ENCODE measurements at regions not wholly inside any gene's neighbourhood (a gene's known extent, or its start where the extent isn't known, plus 50 kb on each side); places are given as distances from the start of the nearest gene placed in this dataset.

DNA sequence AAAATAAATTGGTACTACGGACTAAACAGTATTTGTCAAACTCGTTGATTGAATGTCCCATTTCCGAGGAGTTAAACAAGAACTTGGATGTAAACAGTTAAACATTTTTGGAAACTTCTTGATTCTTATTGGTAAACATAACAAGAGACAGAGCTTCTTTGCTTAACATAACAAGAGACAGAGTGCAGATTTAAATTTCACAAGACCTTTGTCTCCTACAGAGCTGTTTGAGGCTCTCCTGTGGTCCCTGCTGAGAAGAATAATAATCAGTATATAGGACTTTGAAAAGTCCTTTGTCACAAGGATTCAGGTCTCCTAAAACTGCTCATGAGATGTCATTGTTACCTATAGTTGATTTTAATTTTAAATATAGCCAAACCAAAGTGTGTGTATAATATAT is 170.6 kb upstream of the C21orf91 start:
- no peak for TF ChIP-seq PHF8 (CRISPR knock-in tag; IDR thresholded peaks at IDR 0.05)
- TF ChIP-seq ZNF777 (CRISPR knock-in tag; IDR thresholded peaks at IDR 0.05): no peak
- TF ChIP-seq CHD2 (IDR thresholded peaks at IDR 0.05; ENCODE audit: low read depth, low read length): no peak
- TF ChIP-seq SMC3 (IDR thresholded peaks at IDR 0.05; ENCODE audit: low read length): no peak
- TF ChIP-seq, protein P1, sequence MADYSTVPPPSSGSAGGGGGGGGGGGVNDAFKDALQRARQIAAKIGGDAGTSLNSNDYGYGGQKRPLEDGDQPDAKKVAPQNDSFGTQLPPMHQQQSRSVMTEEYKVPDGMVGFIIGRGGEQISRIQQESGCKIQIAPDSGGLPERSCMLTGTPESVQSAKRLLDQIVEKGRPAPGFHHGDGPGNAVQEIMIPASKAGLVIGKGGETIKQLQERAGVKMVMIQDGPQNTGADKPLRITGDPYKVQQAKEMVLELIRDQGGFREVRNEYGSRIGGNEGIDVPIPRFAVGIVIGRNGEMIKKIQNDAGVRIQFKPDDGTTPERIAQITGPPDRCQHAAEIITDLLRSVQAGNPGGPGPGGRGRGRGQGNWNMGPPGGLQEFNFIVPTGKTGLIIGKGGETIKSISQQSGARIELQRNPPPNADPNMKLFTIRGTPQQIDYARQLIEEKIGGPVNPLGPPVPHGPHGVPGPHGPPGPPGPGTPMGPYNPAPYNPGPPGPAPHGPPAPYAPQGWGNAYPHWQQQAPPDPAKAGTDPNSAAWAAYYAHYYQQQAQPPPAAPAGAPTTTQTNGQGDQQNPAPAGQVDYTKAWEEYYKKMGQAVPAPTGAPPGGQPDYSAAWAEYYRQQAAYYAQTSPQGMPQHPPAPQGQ (CRISPR knock-in tag; IDR thresholded peaks at IDR 0.05; ENCODE audit: borderline replicate concordance): no peak
- no peak for TF ChIP-seq TEAD2 (CRISPR knock-in tag; IDR thresholded peaks at IDR 0.05)
- no peak for TF ChIP-seq CTCF (CRISPR knock-in tag; IDR thresholded peaks at IDR 0.05)
- no peak for TF ChIP-seq ISL2 (CRISPR knock-in tag; IDR thresholded peaks at IDR 0.05)
- TF ChIP-seq, protein P2, sequence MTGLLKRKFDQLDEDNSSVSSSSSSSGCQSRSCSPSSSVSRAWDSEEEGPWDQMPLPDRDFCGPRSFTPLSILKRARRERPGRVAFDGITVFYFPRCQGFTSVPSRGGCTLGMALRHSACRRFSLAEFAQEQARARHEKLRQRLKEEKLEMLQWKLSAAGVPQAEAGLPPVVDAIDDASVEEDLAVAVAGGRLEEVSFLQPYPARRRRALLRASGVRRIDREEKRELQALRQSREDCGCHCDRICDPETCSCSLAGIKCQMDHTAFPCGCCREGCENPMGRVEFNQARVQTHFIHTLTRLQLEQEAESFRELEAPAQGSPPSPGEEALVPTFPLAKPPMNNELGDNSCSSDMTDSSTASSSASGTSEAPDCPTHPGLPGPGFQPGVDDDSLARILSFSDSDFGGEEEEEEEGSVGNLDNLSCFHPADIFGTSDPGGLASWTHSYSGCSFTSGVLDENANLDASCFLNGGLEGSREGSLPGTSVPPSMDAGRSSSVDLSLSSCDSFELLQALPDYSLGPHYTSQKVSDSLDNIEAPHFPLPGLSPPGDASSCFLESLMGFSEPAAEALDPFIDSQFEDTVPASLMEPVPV (CRISPR knock-in tag; IDR thresholded peaks at IDR 0.05): no peak
- TF ChIP-seq YY1 (IDR thresholded peaks at IDR 0.05; ENCODE audit: insufficient read depth, insufficient replicate concordance, low read depth, low read length): no peak
- no peak for TF ChIP-seq JDP2 (CRISPR knock-in tag; IDR thresholded peaks at IDR 0.05; ENCODE audit: borderline replicate concordance)
- TF ChIP-seq GABPA (IDR thresholded peaks at IDR 0.05; ENCODE audit: low read depth, low read length): no peak
- TF ChIP-seq GABPA (CRISPR knock-in tag; IDR thresholded peaks at IDR 0.05; ENCODE audit: low read depth): no peak

Measured in HepG2 (cell line).